Chondrocyte (in vitro differentiated cells): ENCODE measurements at regions not wholly inside any gene's neighbourhood (a gene's known extent, or its start where the extent isn't known, plus 50 kb on each side); places are given as distances from the start of the nearest gene placed in this dataset.

Source experiments
- DNase-seq: peaks from one replicate; pipeline ENCODE4 v3.0.0; 2021; ENCODE audit warnings: mixed read lengths, low spot score
- H3K27ac Mint-ChIP-seq: one replicate; pipeline ENCODE4 v1.8.0; 2021; ENCODE audit warnings: mild to moderate bottlenecking, moderate library complexity, mixed read lengths; ENCODE audit not compliant: unreplicated experiment
- H3K27me3 Mint-ChIP-seq: 2 replicates; pipeline ENCODE4 v1.8.0; 2021; ENCODE audit warnings: low read depth, mixed read lengths
- H3K36me3 Mint-ChIP-seq: 2 replicates; pipeline ENCODE4 v1.8.0; 2021; ENCODE audit warnings: low read depth, mixed read lengths
- H3K4me1 Mint-ChIP-seq: 2 replicates; pipeline ENCODE4 v1.8.0; 2021; ENCODE audit warnings: low read depth, mild to moderate bottlenecking, mixed read lengths
- H3K4me3 Mint-ChIP-seq: one replicate; pipeline ENCODE4 v1.8.0; 2021; ENCODE audit warnings: mild to moderate bottlenecking, moderate library complexity, mixed read lengths; ENCODE audit not compliant: unreplicated experiment
- H3K9me3 Mint-ChIP-seq: 2 replicates; pipeline ENCODE4 v1.8.0; 2021; ENCODE audit warnings: low read depth, mixed read lengths
- TF ChIP-seq, protein P1 (sequence below): fragments of 200-600 bp; sonication (generic); IDR thresholded peaks from 2 replicates; pipeline ENCODE4 v1.5.0; 2021; ENCODE audit warnings: antibody characterized with exemption, mild to moderate bottlenecking, moderate library complexity

DNA sequence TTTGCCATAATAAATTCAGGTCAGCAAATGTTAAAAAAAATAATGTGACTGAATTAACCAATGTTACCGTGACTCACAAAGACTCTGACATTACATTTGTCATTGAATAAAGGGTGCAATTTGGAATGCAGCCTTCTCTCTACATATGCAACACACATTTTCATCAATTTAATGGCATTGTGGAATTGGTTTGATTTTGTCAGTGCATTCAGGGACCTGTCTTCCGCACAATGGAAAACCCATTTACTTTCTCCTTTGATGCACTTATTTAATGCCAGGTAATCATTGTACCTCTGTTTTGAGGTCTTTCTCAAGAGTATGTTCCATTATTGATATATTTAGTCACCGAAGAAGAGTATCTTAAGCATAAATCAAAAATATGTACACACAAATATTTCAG lies 1099.3 kb downstream of the SOCS6 start:
- Mint-ChIP-seq H3K4me3 (no peak overlapping the region), H3K27me3 (peaks cover 4% of the 10 kb centered on the region), H3K4me1 (no peaks in the 10 kb centered on the region), H3K27ac (no peak overlapping the region), H3K36me3 (no peaks in the 10 kb centered on the region), H3K9me3 (no peaks in the 10 kb centered on the region)
- TF ChIP-seq, protein P1, sequence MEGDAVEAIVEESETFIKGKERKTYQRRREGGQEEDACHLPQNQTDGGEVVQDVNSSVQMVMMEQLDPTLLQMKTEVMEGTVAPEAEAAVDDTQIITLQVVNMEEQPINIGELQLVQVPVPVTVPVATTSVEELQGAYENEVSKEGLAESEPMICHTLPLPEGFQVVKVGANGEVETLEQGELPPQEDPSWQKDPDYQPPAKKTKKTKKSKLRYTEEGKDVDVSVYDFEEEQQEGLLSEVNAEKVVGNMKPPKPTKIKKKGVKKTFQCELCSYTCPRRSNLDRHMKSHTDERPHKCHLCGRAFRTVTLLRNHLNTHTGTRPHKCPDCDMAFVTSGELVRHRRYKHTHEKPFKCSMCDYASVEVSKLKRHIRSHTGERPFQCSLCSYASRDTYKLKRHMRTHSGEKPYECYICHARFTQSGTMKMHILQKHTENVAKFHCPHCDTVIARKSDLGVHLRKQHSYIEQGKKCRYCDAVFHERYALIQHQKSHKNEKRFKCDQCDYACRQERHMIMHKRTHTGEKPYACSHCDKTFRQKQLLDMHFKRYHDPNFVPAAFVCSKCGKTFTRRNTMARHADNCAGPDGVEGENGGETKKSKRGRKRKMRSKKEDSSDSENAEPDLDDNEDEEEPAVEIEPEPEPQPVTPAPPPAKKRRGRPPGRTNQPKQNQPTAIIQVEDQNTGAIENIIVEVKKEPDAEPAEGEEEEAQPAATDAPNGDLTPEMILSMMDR: no peak
- DNase-seq: no peak

DNA sequence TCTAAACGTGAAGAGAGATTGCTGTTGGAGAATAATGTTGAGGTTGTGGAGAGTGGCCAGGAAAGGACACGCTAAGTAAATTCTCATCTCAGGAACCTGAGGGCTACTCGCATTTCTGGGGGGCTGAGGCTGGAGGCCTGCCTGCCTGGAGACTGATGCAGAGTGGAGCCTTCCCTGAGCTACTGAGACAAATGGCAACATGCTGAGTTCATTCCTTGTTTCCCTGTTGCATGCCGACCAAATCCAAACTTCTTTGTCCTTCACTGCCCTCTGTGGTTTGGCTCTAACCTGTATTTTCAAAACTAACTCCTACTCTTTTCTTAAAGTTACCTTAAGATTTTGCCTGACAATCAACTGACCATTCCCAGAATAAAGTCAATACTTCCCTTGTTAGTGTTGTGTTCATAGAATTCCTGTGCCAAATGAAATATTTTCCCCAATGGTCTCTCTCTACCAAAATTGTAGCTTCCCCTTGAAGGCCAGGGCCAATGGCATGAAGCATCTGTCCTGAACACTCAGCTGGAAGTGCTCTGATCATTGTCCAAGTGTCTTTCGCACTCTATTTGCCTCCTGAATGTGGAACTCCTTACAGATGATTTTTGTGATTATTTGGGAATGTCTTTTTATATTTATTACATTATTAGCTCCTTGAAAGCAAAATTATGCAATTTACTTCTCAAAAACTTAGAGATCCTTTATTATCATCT lies 1085.6 kb downstream of the SOCS6 start:
- no peak for DNase-seq
- Mint-ChIP-seq H3K4me3 (no peak overlapping the region), H3K27ac (no peak overlapping the region), H3K36me3 (no peaks in the 10 kb centered on the region), H3K4me1 (no peaks in the 10 kb centered on the region), H3K9me3 (no peaks in the 10 kb centered on the region), H3K27me3 (peaks cover 3% of the 10 kb centered on the region)
- TF ChIP-seq, protein P1: no peak

DNA sequence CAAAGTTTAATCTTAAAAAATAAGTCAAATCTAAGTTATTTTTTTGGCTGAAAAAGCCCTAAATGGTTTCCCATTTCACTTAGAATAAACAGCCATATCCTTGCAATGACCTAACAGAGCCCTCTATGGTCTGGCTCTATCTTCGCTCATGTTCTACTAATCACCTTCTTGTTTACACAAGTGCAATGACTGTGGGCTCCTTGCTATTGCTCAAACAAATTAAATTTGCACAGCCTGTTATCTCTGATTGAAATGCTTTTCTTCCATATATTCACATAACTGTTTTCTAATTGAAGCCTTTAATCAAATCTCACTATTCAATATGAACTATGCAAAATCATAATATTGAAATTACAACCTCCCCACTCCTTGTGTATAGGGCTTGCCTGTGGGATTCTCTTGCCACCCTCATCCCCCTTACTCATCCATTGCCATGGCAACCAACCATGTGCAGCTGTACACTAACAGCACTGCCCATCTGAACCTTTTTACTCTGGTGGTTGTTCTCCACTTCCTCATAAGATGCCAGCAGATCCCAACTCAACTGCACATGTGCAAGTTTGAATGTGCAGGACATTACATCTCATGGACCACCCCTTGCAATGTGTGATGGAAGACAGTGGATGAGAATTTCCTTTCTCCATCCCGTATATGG lies 1083.2 kb downstream of the SOCS6 start:
- DNase-seq: no peak
- H3K9me3 Mint-ChIP-seq: peaks cover 7% of the 10 kb centered on the region
- H3K4me1 Mint-ChIP-seq: no peaks in the 10 kb centered on the region
- H3K27ac Mint-ChIP-seq: no peak overlapping the region
- TF ChIP-seq, protein P1: no peak
- H3K27me3 Mint-ChIP-seq: peaks cover 2% of the 10 kb centered on the region
- no peak overlapping the region for H3K4me3 Mint-ChIP-seq
- no peaks in the 10 kb centered on the region for H3K36me3 Mint-ChIP-seq

DNA sequence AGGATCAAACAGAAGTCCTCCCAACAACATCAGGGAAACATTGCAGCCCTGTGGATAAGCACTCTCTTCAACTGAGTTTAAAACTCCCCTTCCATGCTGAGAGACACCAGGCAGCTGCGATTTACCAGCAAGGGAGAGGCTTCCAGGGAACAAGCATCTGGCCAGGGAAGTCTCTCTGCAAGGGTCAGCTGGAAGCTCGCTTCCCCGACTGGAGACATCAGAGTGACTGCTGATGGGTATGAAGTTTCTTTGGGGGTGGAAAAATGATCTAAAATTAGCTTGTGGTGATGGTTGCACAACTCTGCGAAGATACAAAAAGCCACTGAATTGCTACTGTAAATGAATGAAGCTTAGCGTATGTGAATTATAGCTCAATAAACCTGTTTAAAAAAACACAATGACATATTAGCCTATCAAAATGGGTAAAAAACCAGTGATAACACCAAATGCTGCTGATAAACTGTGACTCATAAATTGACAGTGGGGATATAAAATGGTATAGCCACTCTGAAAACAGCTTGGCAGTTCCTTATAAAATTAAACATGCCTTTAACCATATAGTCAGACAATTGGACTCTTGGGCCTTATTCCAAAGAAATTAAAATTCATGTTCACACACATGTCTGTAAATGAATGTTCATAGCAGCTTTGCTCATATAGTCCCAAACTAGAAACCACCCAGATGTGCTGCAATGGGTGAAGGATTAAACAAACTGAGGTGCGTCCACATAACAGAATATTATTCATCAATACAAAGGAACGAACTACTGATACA lies 1082.0 kb downstream of the SOCS6 start:
- Mint-ChIP-seq H3K36me3 (no peaks in the 10 kb centered on the region), H3K27me3 (no peaks in the 10 kb centered on the region), H3K4me1 (no peaks in the 10 kb centered on the region), H3K9me3 (peaks cover 17% of the 10 kb centered on the region), H3K4me3 (no peak overlapping the region), H3K27ac (no peak overlapping the region)
- no peak for DNase-seq
- TF ChIP-seq, protein P1: no peak

DNA sequence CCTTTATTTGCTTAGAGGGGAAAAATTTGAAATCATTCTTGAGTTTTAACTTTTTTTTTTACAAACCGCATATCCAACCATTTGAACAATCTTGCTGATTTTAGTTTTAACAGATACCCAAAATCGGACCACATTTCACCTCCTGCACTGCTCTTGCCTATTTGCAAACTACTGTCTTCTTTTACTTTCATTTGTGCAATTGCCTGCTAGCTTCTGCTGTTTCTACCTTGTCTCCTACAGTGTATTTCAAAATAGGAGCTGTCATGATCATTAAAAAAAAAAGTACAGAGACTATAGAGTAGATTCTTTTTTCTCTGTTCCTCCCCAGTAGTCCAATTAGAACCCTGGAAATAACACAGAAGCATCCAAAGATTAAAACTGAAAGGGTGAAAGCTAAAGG lies 1081.2 kb downstream of the SOCS6 start:
- no peak overlapping the region for H3K27ac Mint-ChIP-seq
- H3K4me1 Mint-ChIP-seq: no peaks in the 10 kb centered on the region
- no peaks in the 10 kb centered on the region for H3K36me3 Mint-ChIP-seq
- peaks cover 21% of the 10 kb centered on the region for H3K9me3 Mint-ChIP-seq
- no peak for DNase-seq
- H3K4me3 Mint-ChIP-seq: no peak overlapping the region
- H3K27me3 Mint-ChIP-seq: no peaks in the 10 kb centered on the region
- TF ChIP-seq, protein P1: no peak
